HG03457 (cell line): ENCODE measurements at regions not wholly inside any gene's neighbourhood (a gene's known extent, or its start where the extent isn't known, plus 50 kb on each side); places are given as distances from the start of the nearest gene placed in this dataset.
"Not testable (repeated sequence)": the region's sequence is repeated elsewhere in the genome, so short reads cannot be mapped to it uniquely, and the experiment has no call there.

Experiments used
- ATAC-seq: cut with Tn5 transposase; IDR thresholded peaks from one replicate; pipeline ENCODE4 v1.9.1; 2021; ENCODE audit warnings: moderate number of reproducible peaks; ENCODE audit not compliant: unreplicated experiment

GRCh38 chr2:144131042-144131441, 388.9 kb downstream of the ZEB2 start:
- no peak for ATAC-seq

DNA sequence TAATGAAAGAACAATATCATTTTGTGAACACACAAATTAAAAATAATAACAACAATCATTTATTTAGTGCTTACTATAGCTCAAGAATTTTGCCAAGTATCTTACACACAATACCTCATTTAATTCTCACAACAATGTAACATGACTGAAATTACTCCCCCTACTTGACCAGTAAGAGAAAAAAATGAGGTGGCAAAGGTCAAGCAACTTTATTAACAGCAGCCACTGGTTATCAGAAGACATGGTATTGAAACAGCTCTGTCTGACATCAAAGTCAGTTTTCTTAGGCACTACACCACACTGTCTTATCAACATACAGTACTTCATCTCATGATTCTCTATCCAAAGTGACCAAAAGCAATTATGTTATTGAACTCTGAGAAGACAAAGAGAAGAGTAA, 389.4 kb downstream of the ZEB2 start:
- no peak for ATAC-seq

- ATAC-seq = no peak
These were observed 391.7 kb downstream of the ZEB2 start for GRCh38 chr2:144128130-144128746.

DNA sequence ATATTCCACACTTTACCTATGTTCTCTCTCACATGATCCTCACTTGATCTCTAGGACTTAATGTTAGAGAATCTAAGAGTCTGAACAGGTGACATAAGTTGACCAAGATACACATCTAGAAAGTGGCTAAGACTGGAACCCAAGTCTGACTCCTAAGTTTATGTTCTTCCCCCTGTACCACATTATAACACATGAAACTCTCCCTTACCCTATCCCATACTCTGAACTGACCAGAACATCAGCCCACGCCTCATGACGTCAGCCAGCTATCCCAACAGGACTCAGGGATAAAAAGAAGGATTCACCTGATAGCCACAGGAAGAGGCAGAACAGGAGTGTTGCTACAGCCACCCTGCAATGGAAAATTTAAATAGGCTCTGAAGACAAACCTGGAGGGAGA, 392.2 kb downstream of the ZEB2 start:
- no peak for ATAC-seq

DNA sequence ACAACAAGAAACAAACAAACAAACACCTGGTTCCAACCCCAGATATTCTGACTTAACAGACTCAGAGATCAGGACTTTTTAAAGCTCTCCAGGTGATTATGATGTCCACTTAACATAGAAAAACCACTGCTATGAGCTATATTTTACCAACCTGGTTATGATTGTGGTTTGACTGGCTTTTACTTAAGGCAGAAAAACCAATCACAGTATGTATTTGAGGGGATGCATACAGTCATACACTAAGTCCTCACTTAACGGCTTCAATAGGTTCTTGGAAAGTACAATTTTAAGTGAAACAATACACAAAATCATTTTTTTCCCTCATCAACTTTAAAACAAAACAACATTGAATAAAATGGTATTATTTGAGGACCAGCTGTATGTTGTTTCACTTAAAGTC, 393.6 kb downstream of the ZEB2 start:
- no peak for ATAC-seq

DNA sequence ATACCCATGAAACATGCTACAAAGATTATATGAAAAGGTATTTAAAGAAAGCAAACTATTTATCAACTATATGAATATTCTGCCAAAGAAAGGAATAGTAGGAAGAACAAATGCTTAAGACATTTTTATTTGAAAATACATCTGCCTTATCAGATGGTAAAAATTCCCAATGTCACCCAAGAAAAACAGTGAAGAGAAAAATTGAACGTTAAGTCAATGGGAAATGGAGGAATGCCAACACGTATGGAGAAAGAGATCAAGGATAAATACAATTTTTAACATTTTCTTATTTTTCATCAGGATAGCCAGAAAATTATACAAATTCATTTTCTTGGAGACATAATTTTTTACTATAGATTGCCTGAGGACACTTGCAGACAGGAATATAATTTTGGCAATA, 394.2 kb downstream of the ZEB2 start:
- no peak for ATAC-seq

DNA sequence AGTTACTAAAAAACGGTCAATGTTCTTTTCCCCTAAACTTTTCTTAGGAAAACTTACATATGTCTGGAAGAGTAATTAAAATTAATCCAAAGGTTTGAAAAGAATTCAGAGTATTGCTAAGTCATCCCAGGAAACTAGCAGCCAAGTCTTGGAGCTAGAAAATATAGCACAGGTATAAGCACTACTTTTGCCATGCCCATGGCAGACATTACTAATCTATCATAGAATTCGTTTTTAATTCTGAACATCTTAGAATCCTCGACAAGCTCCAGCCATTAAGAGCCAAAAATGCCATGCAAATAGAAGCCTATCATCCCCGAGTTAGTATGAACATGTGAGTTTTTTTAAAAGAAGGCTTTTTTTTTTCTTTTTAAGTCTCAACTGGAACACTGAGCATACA, 395.0 kb downstream of the ZEB2 start:
- ATAC-seq = no peak

GRCh38 chr2:144120487-144120886, 399.4 kb downstream of the ZEB2 start:
- ATAC-seq = no peak

- no peak for ATAC-seq
These were observed 402.8 kb downstream of the ZEB2 start for GRCh38 chr2:144117086-144117485.

GRCh38 chr2:144115739-144116291, 404.1 kb downstream of the ZEB2 start:
- ATAC-seq = no peak

DNA sequence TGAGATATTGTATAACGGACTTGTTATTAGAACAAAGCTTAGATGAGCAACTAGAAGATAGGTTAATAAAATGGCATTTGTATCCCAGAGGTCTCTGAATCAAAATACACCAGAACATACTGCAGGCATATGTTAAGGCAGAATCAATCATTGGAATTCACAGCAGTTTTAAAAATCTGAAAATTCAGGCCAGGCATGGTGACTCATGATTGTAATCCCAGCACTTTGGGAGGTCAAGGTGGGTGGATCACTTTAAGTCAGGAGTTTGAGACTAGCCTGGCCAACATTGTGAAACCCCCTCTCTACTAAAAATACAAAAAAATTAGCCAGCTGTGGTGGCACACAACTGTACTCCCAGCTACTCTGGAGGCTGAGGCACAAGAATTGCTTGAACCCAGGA, 405.2 kb downstream of the ZEB2 start:
- no peak for ATAC-seq

DNA sequence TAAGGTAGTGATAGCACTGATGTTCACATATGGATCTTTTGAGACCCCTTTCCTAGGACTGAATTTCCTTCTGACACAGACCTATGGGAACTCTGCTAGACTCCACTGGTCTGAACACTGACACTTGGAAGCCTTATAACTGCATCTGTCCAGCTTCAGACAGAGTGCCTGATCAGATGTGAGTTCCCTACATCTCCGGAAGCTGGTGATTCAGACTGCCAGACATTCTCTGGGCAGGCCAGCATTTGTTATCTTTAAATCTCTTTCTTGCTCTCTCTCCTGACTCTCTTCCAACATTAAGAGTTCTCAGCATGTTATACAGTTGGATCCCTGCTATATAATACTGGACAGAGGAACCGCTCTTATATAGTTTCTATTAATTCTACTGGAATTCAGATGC, 408.5 kb downstream of the ZEB2 start:
- no peak for ATAC-seq

DNA sequence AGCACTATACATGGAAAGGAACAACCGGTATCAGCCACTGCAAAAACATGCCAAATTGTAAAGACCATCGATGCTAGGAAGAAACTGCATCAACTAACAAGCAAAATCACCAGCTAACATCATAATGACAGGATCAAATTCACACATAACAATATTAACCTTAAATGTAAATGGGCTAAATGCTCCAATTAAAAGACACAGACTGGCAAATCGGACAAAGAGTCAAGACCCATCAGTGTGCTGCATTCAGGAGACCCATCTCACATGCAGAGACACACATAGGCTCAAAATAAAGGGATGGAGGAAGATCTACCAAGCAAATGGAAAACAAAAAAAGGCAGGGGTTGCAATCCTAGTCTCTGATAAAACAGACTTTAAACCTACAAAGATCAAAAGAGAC, 413.8 kb downstream of the ZEB2 start:
- not testable (repeated sequence) for ATAC-seq

GRCh38 chr2:144102386-144102785, 417.5 kb downstream of the ZEB2 start:
- no peak for ATAC-seq

DNA sequence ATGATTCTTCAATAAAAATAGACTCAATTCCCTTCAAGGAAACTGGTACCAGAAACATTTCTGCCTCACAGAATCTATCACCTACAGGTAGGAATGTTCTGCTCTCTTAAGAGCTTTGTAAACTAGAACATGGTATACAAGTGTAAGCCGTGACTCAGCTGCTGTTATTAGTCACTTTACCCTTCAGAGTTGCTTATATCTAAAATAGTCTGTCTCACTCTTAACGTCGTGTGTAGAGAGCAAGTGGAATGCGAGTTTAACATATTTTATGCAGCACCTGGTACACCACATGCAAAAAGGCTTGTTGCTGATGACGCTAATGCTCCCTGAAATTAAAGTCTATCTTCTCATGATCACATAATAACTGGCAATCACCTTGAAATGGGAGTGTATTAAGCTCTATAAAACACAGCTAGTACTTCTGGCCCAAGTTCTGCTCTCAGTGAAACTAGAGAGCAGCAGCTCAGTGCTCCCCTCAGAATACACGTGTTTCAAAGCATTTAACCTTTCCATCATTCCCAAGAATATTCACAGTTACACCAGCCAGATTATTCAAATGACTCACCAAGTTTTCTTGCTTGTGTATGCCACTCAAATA, 420.0 kb downstream of the ZEB2 start:
- no peak for ATAC-seq

- no peak for ATAC-seq
These were observed 420.6 kb downstream of the ZEB2 start for GRCh38 chr2:144099340-144099739.

DNA sequence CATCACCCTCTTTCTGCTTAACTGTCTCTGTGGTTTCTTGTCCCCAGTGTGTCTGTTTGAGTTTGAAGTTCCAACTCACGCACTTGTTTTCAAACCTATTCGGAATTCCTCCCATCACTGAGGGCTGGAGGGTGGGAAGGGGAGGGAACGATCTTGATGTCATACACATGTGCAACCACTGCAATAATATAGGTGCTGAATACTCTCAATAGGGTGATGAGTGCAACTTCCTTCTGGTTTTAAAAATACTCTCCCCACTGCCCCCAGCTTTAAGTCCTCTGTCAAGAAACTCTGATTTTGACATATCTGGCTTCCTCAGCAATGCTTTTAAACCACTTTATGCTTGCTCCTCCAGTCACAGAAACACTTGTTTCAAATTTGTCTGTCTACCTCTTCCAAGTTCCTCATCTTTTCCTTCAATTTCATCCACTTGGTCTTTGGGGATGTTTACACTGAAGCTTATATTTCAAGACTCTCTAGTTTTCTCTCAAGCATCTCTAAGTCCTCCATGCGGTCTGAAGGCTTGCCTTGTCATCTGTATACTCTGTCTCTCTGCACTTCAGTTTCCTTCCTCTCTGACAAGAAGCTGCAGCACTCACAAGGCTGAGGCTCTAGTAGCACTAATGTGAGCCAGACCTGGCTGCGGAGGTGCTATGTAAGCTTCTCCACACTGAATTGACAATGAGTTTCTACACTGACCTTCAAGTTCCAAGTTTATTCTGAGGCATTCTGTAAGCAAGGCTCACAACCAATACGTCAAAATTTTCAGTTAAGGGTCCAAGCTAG, 422.3 kb downstream of the ZEB2 start:
- no peak for ATAC-seq

DNA sequence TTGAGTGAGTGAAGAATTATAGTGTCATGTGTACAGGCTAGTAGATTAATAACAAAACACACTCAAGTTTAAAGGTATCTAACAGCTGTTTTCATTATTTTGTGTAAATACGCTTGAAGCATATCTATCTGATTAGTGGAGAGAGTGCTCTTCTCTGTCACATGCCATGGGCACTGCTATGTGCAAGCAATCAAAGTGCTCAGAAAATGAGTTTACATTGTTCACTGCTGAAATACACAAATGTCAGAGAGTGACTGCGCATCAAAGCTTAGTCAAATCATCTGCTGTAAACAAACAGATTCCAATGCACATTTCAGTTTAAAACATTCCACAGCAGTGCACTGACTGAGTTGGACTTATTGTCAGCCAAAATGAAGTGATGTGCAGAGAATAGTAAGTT, 423.4 kb downstream of the ZEB2 start:
- no peak for ATAC-seq

- no peak for ATAC-seq
These were observed 425.3 kb downstream of the ZEB2 start for GRCh38 chr2:144094408-144095151.

- ATAC-seq = no peak
These were observed 428.3 kb downstream of the ZEB2 start for GRCh38 chr2:144091622-144092021.

DNA sequence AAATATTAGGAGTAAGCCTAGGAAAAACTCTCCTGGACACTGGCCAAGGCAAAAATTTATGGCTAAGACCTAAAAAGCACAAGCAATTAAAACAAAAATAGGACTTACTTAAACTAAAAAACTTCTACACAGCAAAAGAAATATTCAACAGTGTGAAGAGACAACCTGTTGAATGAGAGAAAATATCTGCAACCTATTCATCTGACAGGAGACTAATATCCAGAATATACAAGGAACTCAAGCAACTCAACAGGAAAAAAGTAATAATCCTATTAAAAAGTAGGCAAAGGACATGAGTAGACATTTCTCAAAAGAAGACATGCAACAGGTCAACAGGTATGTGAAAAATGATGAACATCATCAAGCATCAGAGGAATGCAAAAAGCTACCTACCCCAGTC, 431.1 kb downstream of the ZEB2 start:
- no peak for ATAC-seq
